Adrenal gland (tissue), 9 donors: ENCODE measurements at regions not wholly inside any gene's neighbourhood (a gene's known extent, or its start where the extent isn't known, plus 50 kb on each side); places are given as distances from the start of the nearest gene placed in this dataset.

Experiments
- DNase-seq, 7 donors: peaks; one replicate each; pipeline ENCODE4 v3.0.0-alpha.2; 2019 to 2020
- H3K27ac ChIP-seq, 5 donors: fragments of 200-600 bp; sonication (generic) in 4 of 5; 1 replicate in 3 of 5; 2 replicates in 2 of 5; pipeline versions ENCODE4 v1.5.1 to v1.8.0; 2016 to 2020; ENCODE audit warnings: mild to moderate bottlenecking in 1 of 5
- H3K27me3 ChIP-seq: fragments of 200-600 bp; 2 replicates; pipeline ENCODE4 v1.8.0; 2021
- H3K36me3 ChIP-seq, 2 donors: fragments of 200-600 bp; replicated peaks in 1 of 2; 1 replicate in 1 of 2; 2 replicates in 1 of 2; pipeline versions ENCODE4 v1.5.1 to v1.8.0; 2018 to 2022
- H3K4me1 ChIP-seq, 2 donors: fragments of 200-600 bp; replicated peaks in 1 of 2; 1 replicate in 1 of 2; 2 replicates in 1 of 2; pipeline versions ENCODE4 v1.5.1 to v1.8.0; 2018 to 2021
- H3K4me3 ChIP-seq, 4 donors: fragments of 200-600 bp; sonication (generic) in 3 of 4; one replicate each; pipeline ENCODE4 v1.5.1; 2016 to 2018
- H3K9me3 ChIP-seq, 3 donors: fragments of 200-600 bp; sonication (generic) in 1 of 3; replicated peaks in 1 of 3; 1 replicate in 2 of 3; 2 replicates in 1 of 3; pipeline versions ENCODE4 v1.5.1 to v1.8.0; 2016 to 2021
- POLR2A ChIP-seq, 2 donors: fragments of 450-650 bp; IDR thresholded peaks; one replicate each; pipeline ENCODE4 v1.6.1; 2017; ENCODE audit warnings: antibody characterized with exemption in 2 of 2, mild to moderate bottlenecking in 2 of 2, moderate library complexity in 1 of 2
- WGBS, 4 donors: extraction: QIAGEN DNeasy Blood & Tissue Kit in 2 of 4; methylation state at CpG; one replicate each; pipeline versions ENCODE4 v1.1.5 to v1.1.7; 2013 to 2017; 5-methylcytosine and 5-hydroxymethylcytosine counted together
- intact Hi-C, 2 donors: fragments of 100-400 bp; cut with DNase I; formaldehyde crosslinking; loops; one replicate each; pipeline versions ENCODE4 v1.14.1 to v1.15.0; 2022 to 2023
- TF ChIP-seq, protein P1 (sequence below), 6 experiments: fragments of 450-650 bp in 4 of 6; fragments of 200-600 bp in 2 of 6; sonication (generic) in 1 of 6; IDR thresholded peaks; 1 replicate in 5 of 6; 2 replicates in 1 of 6; pipeline versions ENCODE4 v1.5.1 to v1.8.0; 2016 to 2021; ENCODE audit warnings: antibody characterized with exemption in 6 of 6, mild to moderate bottlenecking in 2 of 6, moderate library complexity in 1 of 6
- donor health status: healthy with polysubstance abuse.
- donor health status: Bipolar disorder and iron deficiency.
- donor health status: DM: yes; HTN: yes; CAD: no.
- donor health status: DM: no; HTN: no; CAD: no.
- donor health status: DM: no; HTN: no; CAD: no.

DNA sequence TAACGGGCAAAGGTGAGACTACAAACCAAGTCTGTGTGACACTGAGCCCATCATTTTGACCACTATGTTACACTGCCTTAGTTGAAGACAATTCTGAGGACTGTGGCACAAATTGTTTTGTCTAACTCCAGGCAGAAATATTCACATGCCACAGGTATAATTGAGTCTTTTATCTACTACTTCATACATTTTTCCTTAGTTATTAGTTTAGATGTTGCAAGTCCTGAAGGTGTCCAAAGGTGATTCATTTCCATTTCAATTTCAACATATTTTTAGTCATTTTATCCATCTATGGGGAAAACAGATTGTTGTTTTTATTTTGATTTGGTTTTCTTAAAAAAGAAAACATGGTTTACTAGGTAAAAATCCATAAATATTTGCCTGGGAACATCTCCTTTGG is 341.7 kb upstream of the SMIM31 start:
- Histone ChIP-seq H3K27ac (no peak overlapping the region), H3K4me3 (no peak overlapping the region), H3K27me3 (no peaks in the 10 kb centered on the region), H3K36me3 (no peaks in the 10 kb centered on the region), H3K4me1 (no peaks in the 10 kb centered on the region), H3K9me3 (no peaks in the 10 kb centered on the region)
- WGBS, 4 donors = 67 to 88% (median 79%) methylated on average over 1 of the region's 1 CpG
- no peak for DNase-seq
- intact Hi-C loops = no loop called here
- TF ChIP-seq, protein P1, sequence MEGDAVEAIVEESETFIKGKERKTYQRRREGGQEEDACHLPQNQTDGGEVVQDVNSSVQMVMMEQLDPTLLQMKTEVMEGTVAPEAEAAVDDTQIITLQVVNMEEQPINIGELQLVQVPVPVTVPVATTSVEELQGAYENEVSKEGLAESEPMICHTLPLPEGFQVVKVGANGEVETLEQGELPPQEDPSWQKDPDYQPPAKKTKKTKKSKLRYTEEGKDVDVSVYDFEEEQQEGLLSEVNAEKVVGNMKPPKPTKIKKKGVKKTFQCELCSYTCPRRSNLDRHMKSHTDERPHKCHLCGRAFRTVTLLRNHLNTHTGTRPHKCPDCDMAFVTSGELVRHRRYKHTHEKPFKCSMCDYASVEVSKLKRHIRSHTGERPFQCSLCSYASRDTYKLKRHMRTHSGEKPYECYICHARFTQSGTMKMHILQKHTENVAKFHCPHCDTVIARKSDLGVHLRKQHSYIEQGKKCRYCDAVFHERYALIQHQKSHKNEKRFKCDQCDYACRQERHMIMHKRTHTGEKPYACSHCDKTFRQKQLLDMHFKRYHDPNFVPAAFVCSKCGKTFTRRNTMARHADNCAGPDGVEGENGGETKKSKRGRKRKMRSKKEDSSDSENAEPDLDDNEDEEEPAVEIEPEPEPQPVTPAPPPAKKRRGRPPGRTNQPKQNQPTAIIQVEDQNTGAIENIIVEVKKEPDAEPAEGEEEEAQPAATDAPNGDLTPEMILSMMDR (IDR thresholded peaks at IDR 0.05) = no peak
- TF ChIP-seq POLR2A (IDR thresholded peaks at IDR 0.05) = no peak

GRCh38 chr4:164413743-164414142 is 340.2 kb upstream of the SMIM31 start:
- Histone ChIP-seq H3K27me3 (no peaks in the 10 kb centered on the region), H3K27ac (no peak overlapping the region), H3K4me1 (no peaks in the 10 kb centered on the region), H3K9me3 (no peaks in the 10 kb centered on the region), H3K4me3 (no peak overlapping the region), H3K36me3 (no peaks in the 10 kb centered on the region)
- no peak for DNase-seq
- WGBS, 4 donors = 72 to 89% (median 85%) methylated on average over 2 of the region's 2 CpGs
- TF ChIP-seq, protein P1 (IDR thresholded peaks at IDR 0.05) = no peak
- TF ChIP-seq POLR2A (IDR thresholded peaks at IDR 0.05) = no peak
- intact Hi-C loops = no loop called here

- 25 to 47% (median 30%) methylated on average over 1 of the region's 1 CpG for WGBS, 4 donors
- intact Hi-C loops = no loop called here
Observed at GRCh38 chr4:164423819-164424218, 330.1 kb upstream of the SMIM31 start.

GRCh38 chr4:164424846-164425245 is 329.1 kb upstream of the SMIM31 start:
- Histone ChIP-seq H3K36me3 (no peaks in the 10 kb centered on the region), H3K9me3 (peaks cover 0 to 9% (median 0%) of the 10 kb centered on the region in 3 donors), H3K4me3 (no peak overlapping the region), H3K4me1 (no peaks in the 10 kb centered on the region), H3K27ac (no peak overlapping the region), H3K27me3 (no peaks in the 10 kb centered on the region)
- intact Hi-C loops = no loop called here
- no peak for DNase-seq
- 35 to 49% (median 39%) methylated on average over 4 of the region's 4 CpGs for WGBS, 4 donors
- no peak for TF ChIP-seq POLR2A (IDR thresholded peaks at IDR 0.05)
- TF ChIP-seq, protein P1 (IDR thresholded peaks at IDR 0.05) = no peak

More at GRCh38 chr4:164423819-164424218, 330.1 kb upstream of the SMIM31 start:
- Histone ChIP-seq H3K4me1 (no peaks in the 10 kb centered on the region), H3K4me3 (no peak overlapping the region), H3K27ac (no peak overlapping the region), H3K9me3 (peaks cover 0 to 9% (median 0%) of the 10 kb centered on the region in 3 donors), H3K36me3 (no peaks in the 10 kb centered on the region), H3K27me3 (no peaks in the 10 kb centered on the region)
- DNase-seq = no peak
- no peak for TF ChIP-seq POLR2A (IDR thresholded peaks at IDR 0.05)
- TF ChIP-seq, protein P1 (IDR thresholded peaks at IDR 0.05) = no peak
